Adrenal gland (tissue), 5 donors: ENCODE measurements at regions not wholly inside any gene's neighbourhood (a gene's known extent, or its start where the extent isn't known, plus 50 kb on each side); places are given as distances from the start of the nearest gene placed in this dataset.

Source experiments
- POLR2A ChIP-seq, 2 donors: fragments of 450-650 bp; IDR thresholded peaks; one replicate each; pipeline ENCODE4 v1.6.1; 2017; ENCODE audit warnings: antibody characterized with exemption in 2 of 2, mild to moderate bottlenecking in 2 of 2, moderate library complexity in 1 of 2
- TF ChIP-seq, protein P1 (sequence below), 6 experiments: fragments of 450-650 bp in 4 of 6; fragments of 200-600 bp in 2 of 6; sonication (generic) in 1 of 6; IDR thresholded peaks; 1 replicate in 5 of 6; 2 replicates in 1 of 6; pipeline versions ENCODE4 v1.5.1 to v1.8.0; 2016 to 2021; ENCODE audit warnings: antibody characterized with exemption in 6 of 6, mild to moderate bottlenecking in 2 of 6, moderate library complexity in 1 of 6
- donor health status: DM: no; HTN: no; CAD: no.

DNA sequence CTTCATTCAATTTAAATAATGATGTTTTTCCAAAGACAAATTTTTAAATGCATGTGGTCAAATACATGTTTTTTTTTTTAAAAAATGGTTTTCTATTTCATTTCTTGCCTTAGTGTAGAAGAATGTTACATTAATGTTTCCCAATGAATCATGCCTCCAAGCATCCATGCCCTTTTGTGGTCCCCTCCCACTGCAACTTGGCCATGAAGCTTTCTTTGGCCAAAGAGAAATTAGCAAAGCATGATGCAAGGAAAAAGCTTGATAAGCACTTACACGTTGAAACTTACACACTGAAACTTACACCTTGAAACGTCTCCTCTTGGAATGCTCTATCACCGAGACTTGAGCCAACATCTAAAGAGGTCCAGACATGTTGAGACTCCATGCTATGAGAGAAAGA is 93.0 kb upstream of the ELOVL5 start:
- no peak for TF ChIP-seq POLR2A (IDR thresholded peaks at IDR 0.05)
- TF ChIP-seq, protein P1, sequence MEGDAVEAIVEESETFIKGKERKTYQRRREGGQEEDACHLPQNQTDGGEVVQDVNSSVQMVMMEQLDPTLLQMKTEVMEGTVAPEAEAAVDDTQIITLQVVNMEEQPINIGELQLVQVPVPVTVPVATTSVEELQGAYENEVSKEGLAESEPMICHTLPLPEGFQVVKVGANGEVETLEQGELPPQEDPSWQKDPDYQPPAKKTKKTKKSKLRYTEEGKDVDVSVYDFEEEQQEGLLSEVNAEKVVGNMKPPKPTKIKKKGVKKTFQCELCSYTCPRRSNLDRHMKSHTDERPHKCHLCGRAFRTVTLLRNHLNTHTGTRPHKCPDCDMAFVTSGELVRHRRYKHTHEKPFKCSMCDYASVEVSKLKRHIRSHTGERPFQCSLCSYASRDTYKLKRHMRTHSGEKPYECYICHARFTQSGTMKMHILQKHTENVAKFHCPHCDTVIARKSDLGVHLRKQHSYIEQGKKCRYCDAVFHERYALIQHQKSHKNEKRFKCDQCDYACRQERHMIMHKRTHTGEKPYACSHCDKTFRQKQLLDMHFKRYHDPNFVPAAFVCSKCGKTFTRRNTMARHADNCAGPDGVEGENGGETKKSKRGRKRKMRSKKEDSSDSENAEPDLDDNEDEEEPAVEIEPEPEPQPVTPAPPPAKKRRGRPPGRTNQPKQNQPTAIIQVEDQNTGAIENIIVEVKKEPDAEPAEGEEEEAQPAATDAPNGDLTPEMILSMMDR (IDR thresholded peaks at IDR 0.05) = no peak
